GM12878 (cell line): ENCODE measurements at regions not wholly inside any gene's neighbourhood (a gene's known extent, or its start where the extent isn't known, plus 50 kb on each side); places are given as distances from the start of the nearest gene placed in this dataset.

Experiments
- ATAC-seq: fragments of 200-7000 bp; cut with Tn5 transposase; 3 replicates; pipeline ENCODE4 v1.9.1; 2020; ENCODE audit warnings: mild to moderate bottlenecking, moderate library complexity
- BruUV-seq: library from RNA; stranded (reverse); fragments of 400-500 nt; replicated peaks from 2 replicates; lab custom pipeline; 2021; lab: Mats Ljungman, UMichigan
- CTCF ChIA-PET: fragments of 300-600 bp; sonication (Branson Sonifier 250); formaldehyde crosslinking; extraction: SDS; loops from one replicate; lab custom pipeline; 2021; ENCODE audit warnings: inconsistent platforms; lab: Yijun Ruan, JAX
- POLR2A ChIA-PET: fragments of 350-600 bp; formaldehyde crosslinking; extraction: SDS; loops from one replicate; lab custom pipeline; 2021; ENCODE audit warnings: inconsistent platforms; lab: Charles Lee
- RAD21 ChIA-PET: fragments of 300-600 bp; sonication (Branson Sonifier 250); formaldehyde crosslinking; loops from one replicate; lab custom pipeline; 2023; ENCODE audit warnings: antibody characterized with exemption; ENCODE audit not compliant: unreplicated experiment; lab: Charles Lee
- SMC1A ChIA-PET: fragments of 300-600 bp; sonication (Branson Sonifier 250); formaldehyde crosslinking; loops from one replicate; lab custom pipeline; 2023; ENCODE audit not compliant: unreplicated experiment, uncharacterized antibody; lab: Charles Lee
- DNase-seq: peaks from one replicate; pipeline ENCODE4 v3.0.0-alpha.2; 2011; ENCODE audit warnings: low read depth, low spot score
- FAIRE-seq: peaks from 3 replicates; lab custom pipeline; 2011; peaks lifted over from hg19 to GRCh38; lab: Jason Lieb, UNC
- H2AFZ ChIP-seq: 2 replicates; pipeline ENCODE4 v1.6.0; 2011; ENCODE audit warnings: low read depth, low read length, control low read depth; ENCODE audit not compliant: control insufficient read depth
- H3K27ac ChIP-seq: 2 replicates; pipeline ENCODE4 v1.5.1; 2011; ENCODE audit warnings: control low read depth; ENCODE audit not compliant: control insufficient read depth, insufficient read depth
- H3K27me3 ChIP-seq, 2 experiments: replicated peaks in 1 of 2; 2 replicates each; pipeline versions ENCODE4 v1.6.0 to v1.6.1; 2011; ENCODE audit warnings: low read length in 1 of 2; ENCODE audit not compliant: control insufficient read depth in 2 of 2, insufficient read depth in 2 of 2
- H3K36me3 ChIP-seq, 2 experiments: 2 replicates each; pipeline ENCODE4 v1.5.1; 2011; ENCODE audit warnings: low read length in 1 of 2; ENCODE audit not compliant: control insufficient read depth in 2 of 2, insufficient read depth in 2 of 2
- H3K4me1 ChIP-seq: 2 replicates; pipeline ENCODE4 v1.6.1; 2011; ENCODE audit warnings: mild to moderate bottlenecking, low read length, moderate library complexity, mixed read lengths; ENCODE audit not compliant: control insufficient read depth, insufficient read depth
- H3K4me2 ChIP-seq: 2 replicates; pipeline ENCODE4 v1.6.0; 2011; ENCODE audit warnings: control low read depth; ENCODE audit not compliant: control insufficient read depth, insufficient read depth
- H3K4me3 ChIP-seq: fragments of 200-600 bp; sonication (generic); 2 replicates; pipeline ENCODE4 v1.5.1; 2016
- H3K79me2 ChIP-seq: 2 replicates; pipeline ENCODE4 v1.6.0; 2011; ENCODE audit warnings: low read length; ENCODE audit not compliant: control insufficient read depth, insufficient read depth
- H3K9ac ChIP-seq: 2 replicates; pipeline ENCODE4 v1.8.0; 2011; ENCODE audit warnings: low read length, control low read depth, mixed read lengths; ENCODE audit not compliant: control insufficient read depth, insufficient read depth
- H3K9me3 ChIP-seq: replicated peaks from 3 replicates; pipeline ENCODE4 v1.5.1; 2011; ENCODE audit warnings: mild to moderate bottlenecking, low read length; ENCODE audit not compliant: control insufficient read depth, insufficient read depth
- H4K20me1 ChIP-seq: 2 replicates; pipeline ENCODE4 v1.6.0; 2011; ENCODE audit not compliant: control insufficient read depth, insufficient read depth
- CBFB ChIP-seq: IDR thresholded peaks from 2 replicates; pipeline ENCODE4 v1.6.1; 2016; ENCODE audit warnings: antibody characterized with exemption, low read depth
- CHD1 ChIP-seq: IDR thresholded peaks from 2 replicates; pipeline ENCODE4 v1.6.1; 2012; ENCODE audit warnings: low read depth, low read length, improper control_type of control experiment
- MXI1 ChIP-seq: fragments of 150-350 bp; IDR thresholded peaks from 2 replicates; pipeline ENCODE4 v1.6.1; 2011; ENCODE audit warnings: low read depth, mild to moderate bottlenecking, inconsistent platforms, low read length, improper control_type of control experiment
- NBN ChIP-seq: fragments of 450-650 bp; IDR thresholded peaks from 2 replicates; pipeline ENCODE4 v1.6.1; 2016
- NFYA ChIP-seq: IDR thresholded peaks from 2 replicates; pipeline ENCODE4 v1.6.1; 2011; ENCODE audit warnings: low read depth, mild to moderate bottlenecking, low read length, improper control_type of control experiment, borderline replicate concordance
- PAX8 ChIP-seq: fragments of 450-650 bp; IDR thresholded peaks from 2 replicates; pipeline ENCODE4 v1.6.1; 2017; ENCODE audit warnings: mild to moderate bottlenecking, moderate library complexity
- RAD21 ChIP-seq: IDR thresholded peaks from 2 replicates; pipeline ENCODE4 v1.6.1; 2011; ENCODE audit warnings: mild to moderate bottlenecking, low read depth, low read length, moderate library complexity; ENCODE audit not compliant: insufficient read depth
- RELA ChIP-seq: fragments of 450-650 bp; IDR thresholded peaks from 2 replicates; pipeline ENCODE4 v1.8.0; 2014; ENCODE audit warnings: borderline replicate concordance; ENCODE audit not compliant: partially characterized antibody
- SIN3A ChIP-seq: IDR thresholded peaks from 2 replicates; pipeline ENCODE4 v1.6.1; 2012; ENCODE audit warnings: low read depth, low read length, improper control_type of control experiment
- SMARCA5 ChIP-seq: fragments of 450-650 bp; IDR thresholded peaks from 2 replicates; pipeline ENCODE4 v1.6.1; 2017; ENCODE audit warnings: mild to moderate bottlenecking
- SMC3 ChIP-seq: IDR thresholded peaks from 2 replicates; pipeline ENCODE4 v1.6.1; 2011; ENCODE audit warnings: low read length, improper control_type of control experiment, borderline replicate concordance
- USF1 ChIP-seq: IDR thresholded peaks from 2 replicates; pipeline ENCODE4 v1.6.1; 2011; ENCODE audit warnings: borderline replicate concordance, low read depth, mild to moderate bottlenecking, moderate library complexity, mixed read lengths, low read length; ENCODE audit not compliant: insufficient read depth; ENCODE audit errors: extremely low read length
- YY1 ChIP-seq: IDR thresholded peaks from 2 replicates; pipeline ENCODE4 v1.6.1; 2011; ENCODE audit warnings: low read depth, mild to moderate bottlenecking, low read length
- ZNF274 ChIP-seq: IDR thresholded peaks from one replicate; pipeline ENCODE4 v1.8.0; 2011; ENCODE audit not compliant: insufficient read length, insufficient read depth
- WGBS: methylation state at CpG from one replicate; pipeline ENCODE4 v1.1.6; 2016; ENCODE audit warnings: low lambda C conversion rate; ENCODE audit not compliant: insufficient replicate concordance, insufficient coverage; ENCODE audit errors: missing lambda C conversion rate; 5-methylcytosine and 5-hydroxymethylcytosine counted together
- in situ Hi-C: fragments of 300-500 bp; cut with MboI; formaldehyde crosslinking; loops from 9 replicates; pipeline ENCODE4 v1.14.3; 2018; ENCODE audit warnings: mixed read lengths
- intact Hi-C: fragments of 100-400 bp; cut with micrococcal nuclease; formaldehyde crosslinking; loops from one replicate; pipeline ENCODE4 v1.14.2; 2022; ENCODE audit not compliant: unreplicated experiment
- TF ChIP-seq, protein P1 (sequence below): fragments of 150-350 bp; IDR thresholded peaks from 2 replicates; pipeline ENCODE4 v1.6.1; 2016; ENCODE audit warnings: low read depth, low read length
- TF ChIP-seq, protein P2 (sequence below): IDR thresholded peaks from 2 replicates; pipeline ENCODE4 v1.6.1; 2011; ENCODE audit warnings: low read depth, mild to moderate bottlenecking, low read length, moderate library complexity, borderline replicate concordance; ENCODE audit errors: extremely low read depth

DNA sequence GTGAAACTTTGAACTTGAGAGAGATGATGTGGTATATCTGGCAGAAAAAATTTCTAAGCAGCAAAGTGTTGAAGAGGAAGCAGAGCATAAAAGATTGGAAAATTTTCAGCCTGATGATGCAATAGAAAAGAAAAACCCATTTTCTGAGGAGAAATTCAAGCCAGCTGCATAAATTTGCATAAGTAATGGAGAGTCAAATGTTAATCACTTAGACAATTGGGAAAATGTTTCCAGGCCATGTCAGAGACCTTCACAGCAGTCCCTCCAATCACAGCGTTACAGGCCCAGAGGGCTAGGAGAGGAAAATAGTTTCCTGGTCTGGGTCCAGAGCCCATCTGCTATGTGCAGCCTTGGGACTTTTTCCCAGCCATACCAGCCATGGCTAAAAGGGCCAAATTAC is 469.0 kb upstream of the FOXG1 start:
- intact Hi-C loops, result no loop called here

DNA sequence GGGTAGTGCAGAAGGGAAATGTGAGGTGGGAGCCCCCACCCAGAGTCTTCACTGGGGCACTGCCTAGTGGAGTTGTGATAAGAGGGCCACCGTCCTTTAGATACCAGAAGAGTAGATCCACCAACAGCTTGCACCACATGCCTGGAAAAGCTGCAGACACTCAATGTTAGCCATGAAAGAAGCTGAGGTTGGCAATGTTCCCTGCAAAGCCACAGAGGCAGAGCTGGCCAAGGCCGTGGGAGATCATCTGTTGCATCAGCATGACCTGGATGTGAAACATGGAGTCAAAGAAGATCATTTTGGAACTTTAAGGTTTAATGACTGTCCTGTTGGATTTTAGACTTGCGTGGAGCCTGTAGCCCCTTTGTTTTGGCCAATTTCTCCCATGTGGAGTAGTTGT is 468.4 kb upstream of the FOXG1 start:
- in situ Hi-C loops (no loop called here), intact Hi-C loops (no loop called here)
- H3K4me3 ChIP-seq, result no peak overlapping the region
- ChIA-PET POLR2A (no interaction called here), CTCF (no interaction called here), RAD21 (no interaction called here), SMC1A (no interaction called here)
- H3K36me3 ChIP-seq, result no peaks in the 10 kb centered on the region
- no peaks in the 10 kb centered on the region for H3K4me1 ChIP-seq
- H4K20me1 ChIP-seq, result no peaks in the 10 kb centered on the region
- H3K4me2 ChIP-seq, result no peak overlapping the region
- no peaks in the 10 kb centered on the region; the same call in 1 of the 3 replicates for H3K9me3 ChIP-seq
- no peaks in the 10 kb centered on the region for H3K79me2 ChIP-seq
- TF ChIP-seq SMARCA5, result no peak
- no peak for TF ChIP-seq MXI1
- no peak for TF ChIP-seq NBN
- no peak for TF ChIP-seq USF1
- TF ChIP-seq SIN3A, result no peak
- TF ChIP-seq CHD1, result no peak
- TF ChIP-seq YY1, result no peak
- no peak for TF ChIP-seq RELA
- no peak for TF ChIP-seq NFYA
- TF ChIP-seq, protein P1, sequence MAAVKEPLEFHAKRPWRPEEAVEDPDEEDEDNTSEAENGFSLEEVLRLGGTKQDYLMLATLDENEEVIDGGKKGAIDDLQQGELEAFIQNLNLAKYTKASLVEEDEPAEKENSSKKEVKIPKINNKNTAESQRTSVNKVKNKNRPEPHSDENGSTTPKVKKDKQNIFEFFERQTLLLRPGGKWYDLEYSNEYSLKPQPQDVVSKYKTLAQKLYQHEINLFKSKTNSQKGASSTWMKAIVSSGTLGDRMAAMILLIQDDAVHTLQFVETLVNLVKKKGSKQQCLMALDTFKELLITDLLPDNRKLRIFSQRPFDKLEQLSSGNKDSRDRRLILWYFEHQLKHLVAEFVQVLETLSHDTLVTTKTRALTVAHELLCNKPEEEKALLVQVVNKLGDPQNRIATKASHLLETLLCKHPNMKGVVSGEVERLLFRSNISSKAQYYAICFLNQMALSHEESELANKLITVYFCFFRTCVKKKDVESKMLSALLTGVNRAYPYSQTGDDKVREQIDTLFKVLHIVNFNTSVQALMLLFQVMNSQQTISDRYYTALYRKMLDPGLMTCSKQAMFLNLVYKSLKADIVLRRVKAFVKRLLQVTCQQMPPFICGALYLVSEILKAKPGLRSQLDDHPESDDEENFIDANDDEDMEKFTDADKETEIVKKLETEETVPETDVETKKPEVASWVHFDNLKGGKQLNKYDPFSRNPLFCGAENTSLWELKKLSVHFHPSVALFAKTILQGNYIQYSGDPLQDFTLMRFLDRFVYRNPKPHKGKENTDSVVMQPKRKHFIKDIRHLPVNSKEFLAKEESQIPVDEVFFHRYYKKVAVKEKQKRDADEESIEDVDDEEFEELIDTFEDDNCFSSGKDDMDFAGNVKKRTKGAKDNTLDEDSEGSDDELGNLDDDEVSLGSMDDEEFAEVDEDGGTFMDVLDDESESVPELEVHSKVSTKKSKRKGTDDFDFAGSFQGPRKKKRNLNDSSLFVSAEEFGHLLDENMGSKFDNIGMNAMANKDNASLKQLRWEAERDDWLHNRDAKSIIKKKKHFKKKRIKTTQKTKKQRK, result no peak
- no peak for TF ChIP-seq PAX8
- TF ChIP-seq, protein P2, sequence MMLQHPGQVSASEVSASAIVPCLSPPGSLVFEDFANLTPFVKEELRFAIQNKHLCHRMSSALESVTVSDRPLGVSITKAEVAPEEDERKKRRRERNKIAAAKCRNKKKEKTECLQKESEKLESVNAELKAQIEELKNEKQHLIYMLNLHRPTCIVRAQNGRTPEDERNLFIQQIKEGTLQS, result no peak
- no peak overlapping the region for H2AFZ ChIP-seq
- H3K27me3 ChIP-seq, result no peaks in the 10 kb centered on the region
- H3K9ac ChIP-seq, result no peak overlapping the region
- no peak overlapping the region for H3K27ac ChIP-seq
- DNase-seq (no peak), FAIRE-seq (no peak), ATAC-seq (no peak)
- WGBS, result 16% methylated on average over 3 of the region's 3 CpGs
- BruUV-seq, result no TSS peak

More for the DNA sequence above, 469.0 kb upstream of the FOXG1 start:
- 100% methylated on average over 1 of the region's 1 CpG for WGBS
- ATAC-seq, result no peak
- BruUV-seq, result no TSS peak
- Histone ChIP-seq H3K9ac (no peak overlapping the region), H2AFZ (no peak overlapping the region), H3K4me3 (no peak overlapping the region), H3K4me2 (no peak overlapping the region)
- TF ChIP-seq CBFB (no peak), ZNF274 (no peak), SMC3 (no peak), RAD21 (no peak)
- TF ChIP-seq, all 136 proteins: peak for 0
- H3K36me3 ChIP-seq, result no peaks in the 10 kb centered on the region
- in situ Hi-C loops, result no loop called here
- no peaks in the 10 kb centered on the region for H3K27me3 ChIP-seq
- no peaks in the 10 kb centered on the region for H3K79me2 ChIP-seq
- POLR2A ChIA-PET, result no interaction called here
- CTCF ChIA-PET, result no interaction called here
- SMC1A ChIA-PET, result no interaction called here
- H3K27ac ChIP-seq, result no peak overlapping the region
- no peaks in the 10 kb centered on the region; the same call in 1 of the 3 replicates for H3K9me3 ChIP-seq
- RAD21 ChIA-PET, result no interaction called here
- no peaks in the 10 kb centered on the region for H4K20me1 ChIP-seq
- DNase-seq (no peak), FAIRE-seq (no peak)
- H3K4me1 ChIP-seq, result no peaks in the 10 kb centered on the region
